Caco-2 (cell line): ENCODE measurements at regions not wholly inside any gene's neighbourhood (a gene's known extent, or its start where the extent isn't known, plus 50 kb on each side); places are given as distances from the start of the nearest gene placed in this dataset.

Experiments used
- BruUV-seq: library from RNA; stranded (reverse); fragments of 400-500 nt; replicated peaks from 2 replicates; lab custom pipeline; 2021; lab: Mats Ljungman, UMichigan
- CTCF ChIA-PET: fragments of 300-600 bp; sonication (Branson Sonifier 250); formaldehyde crosslinking; loops from one replicate; lab custom pipeline; 2022; ENCODE audit warnings: antibody characterized with exemption; lab: Charles Lee
- POLR2A ChIA-PET: fragments of 300-600 bp; sonication (Branson Sonifier 250); formaldehyde crosslinking; loops from one replicate; lab custom pipeline; 2022; ENCODE audit warnings: antibody characterized with exemption; lab: Charles Lee
- DNase-seq, 2 experiments: peaks; one replicate each; pipeline versions ENCODE4 v3.0.0 to v3.0.0-alpha.2; 2020 to 2022
- H3K27me3 ChIP-seq: replicated peaks from 2 replicates; pipeline ENCODE4 v1.6.0; 2011; ENCODE audit warnings: low read length; ENCODE audit not compliant: control insufficient read depth, insufficient read depth
- H3K36me3 ChIP-seq: 2 replicates; pipeline ENCODE4 v1.5.1; 2011; ENCODE audit warnings: low read length; ENCODE audit not compliant: control insufficient read depth, insufficient read depth
- H3K4me1 ChIP-seq: fragments of 250-450 bp; sonication (Bioruptor Pico); 2 replicates; pipeline ENCODE4 v1.5.1; 2020; ENCODE audit warnings: mild to moderate bottlenecking
- H3K4me3 ChIP-seq: 2 replicates; pipeline ENCODE4 v1.5.1; 2011; ENCODE audit warnings: low read depth, mild to moderate bottlenecking, control low read depth, low read length
- H3K9me3 ChIP-seq: fragments of 250-450 bp; sonication (Bioruptor Pico); 2 replicates; pipeline ENCODE4 v1.5.1; 2020; ENCODE audit warnings: mild to moderate bottlenecking, moderate library complexity
- H3K27ac Mint-ChIP-seq: one replicate; pipeline ENCODE4 v1.8.0; 2022; ENCODE audit warnings: mixed read lengths; ENCODE audit not compliant: unreplicated experiment
- H3K27me3 Mint-ChIP-seq: one replicate; pipeline ENCODE4 v1.8.0; 2022; ENCODE audit warnings: mixed read lengths; ENCODE audit not compliant: insufficient read depth, unreplicated experiment
- H3K36me3 Mint-ChIP-seq: one replicate; pipeline ENCODE4 v1.8.0; 2022; ENCODE audit warnings: mild to moderate bottlenecking, mixed read lengths; ENCODE audit not compliant: insufficient read depth, unreplicated experiment
- H3K4me1 Mint-ChIP-seq: one replicate; pipeline ENCODE4 v1.8.0; 2022; ENCODE audit warnings: low read depth, mixed read lengths; ENCODE audit not compliant: unreplicated experiment
- H3K4me3 Mint-ChIP-seq: one replicate; pipeline ENCODE4 v1.8.0; 2022; ENCODE audit warnings: mild to moderate bottlenecking, moderate library complexity, mixed read lengths; ENCODE audit not compliant: unreplicated experiment
- H3K9me3 Mint-ChIP-seq: one replicate; pipeline ENCODE4 v1.8.0; 2022; ENCODE audit warnings: mixed read lengths; ENCODE audit not compliant: unreplicated experiment
- intact Hi-C: fragments of 100-400 bp; cut with micrococcal nuclease; formaldehyde crosslinking; loops from one replicate; pipeline ENCODE4 v1.10.0; 2022; ENCODE audit not compliant: unreplicated experiment
- TF ChIP-seq, protein P1 (sequence below), 2 experiments: fragments of 200-600 bp in 1 of 2; IDR thresholded peaks; 1 replicate in 1 of 2; 2 replicates in 1 of 2; pipeline versions ENCODE4 v1.5.1 to v1.8.0; 2011 to 2022; ENCODE audit warnings: antibody characterized with exemption in 1 of 2, control low read depth in 1 of 2, inconsistent platforms in 1 of 2, low read depth in 1 of 2, low read length in 1 of 2, mild to moderate bottlenecking in 1 of 2, moderate library complexity in 1 of 2; ENCODE audit not compliant: insufficient read depth in 1 of 2, severe bottlenecking in 1 of 2, unreplicated experiment in 1 of 2

DNA sequence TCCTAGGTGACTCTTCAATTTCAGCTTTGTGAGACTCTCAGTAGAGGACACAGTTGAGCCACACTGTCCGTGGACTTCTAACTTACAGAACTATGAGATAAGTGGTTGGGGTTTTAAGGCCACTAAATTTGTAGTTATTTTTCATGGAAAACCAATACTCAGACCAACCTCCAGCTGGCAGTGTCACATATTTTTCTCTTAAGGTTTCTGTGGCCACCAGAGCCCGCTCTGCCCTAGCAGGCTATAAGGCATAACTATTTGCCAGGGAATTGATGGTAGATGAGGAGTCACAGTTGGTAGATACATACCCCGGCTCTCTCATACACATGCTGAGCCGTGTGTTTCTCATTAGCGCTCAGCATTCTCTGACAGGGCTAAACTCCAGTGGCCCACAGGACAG is 336.8 kb upstream of the MON1B start:
- no TSS peak for BruUV-seq
- H3K4me1 Mint-ChIP-seq: no peaks in the 10 kb centered on the region
- H3K36me3 Mint-ChIP-seq: no peaks in the 10 kb centered on the region
- TF ChIP-seq, protein P1, sequence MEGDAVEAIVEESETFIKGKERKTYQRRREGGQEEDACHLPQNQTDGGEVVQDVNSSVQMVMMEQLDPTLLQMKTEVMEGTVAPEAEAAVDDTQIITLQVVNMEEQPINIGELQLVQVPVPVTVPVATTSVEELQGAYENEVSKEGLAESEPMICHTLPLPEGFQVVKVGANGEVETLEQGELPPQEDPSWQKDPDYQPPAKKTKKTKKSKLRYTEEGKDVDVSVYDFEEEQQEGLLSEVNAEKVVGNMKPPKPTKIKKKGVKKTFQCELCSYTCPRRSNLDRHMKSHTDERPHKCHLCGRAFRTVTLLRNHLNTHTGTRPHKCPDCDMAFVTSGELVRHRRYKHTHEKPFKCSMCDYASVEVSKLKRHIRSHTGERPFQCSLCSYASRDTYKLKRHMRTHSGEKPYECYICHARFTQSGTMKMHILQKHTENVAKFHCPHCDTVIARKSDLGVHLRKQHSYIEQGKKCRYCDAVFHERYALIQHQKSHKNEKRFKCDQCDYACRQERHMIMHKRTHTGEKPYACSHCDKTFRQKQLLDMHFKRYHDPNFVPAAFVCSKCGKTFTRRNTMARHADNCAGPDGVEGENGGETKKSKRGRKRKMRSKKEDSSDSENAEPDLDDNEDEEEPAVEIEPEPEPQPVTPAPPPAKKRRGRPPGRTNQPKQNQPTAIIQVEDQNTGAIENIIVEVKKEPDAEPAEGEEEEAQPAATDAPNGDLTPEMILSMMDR (IDR thresholded peaks at IDR 0.05; ENCODE audit: insufficient read depth in 1 of 2, low read depth in 1 of 2, low read length in 1 of 2, severe bottlenecking in 1 of 2, unreplicated experiment in 1 of 2): peak; percentile 31 to 71
- peak in 1 of 2 experiments; percentile 5 for DNase-seq
- Histone ChIP-seq H3K4me1 (no peaks in the 10 kb centered on the region), H3K9me3 (no peaks in the 10 kb centered on the region), H3K36me3 (no peaks in the 10 kb centered on the region), H3K27me3 (no peaks in the 10 kb centered on the region), H3K4me3 (no peak overlapping the region)
- POLR2A ChIA-PET: no interaction called here
- no peak overlapping the region for H3K4me3 Mint-ChIP-seq
- no peaks in the 10 kb centered on the region for H3K9me3 Mint-ChIP-seq
- intact Hi-C loops: loop anchor here (1.0 kb wide), 1 partner anchor 317 kb away; no protein-coding TSS in a partner anchor
- CTCF ChIA-PET: no interaction called here
- H3K27ac Mint-ChIP-seq: no peak overlapping the region
- peaks cover 3% of the 10 kb centered on the region for H3K27me3 Mint-ChIP-seq

DNA sequence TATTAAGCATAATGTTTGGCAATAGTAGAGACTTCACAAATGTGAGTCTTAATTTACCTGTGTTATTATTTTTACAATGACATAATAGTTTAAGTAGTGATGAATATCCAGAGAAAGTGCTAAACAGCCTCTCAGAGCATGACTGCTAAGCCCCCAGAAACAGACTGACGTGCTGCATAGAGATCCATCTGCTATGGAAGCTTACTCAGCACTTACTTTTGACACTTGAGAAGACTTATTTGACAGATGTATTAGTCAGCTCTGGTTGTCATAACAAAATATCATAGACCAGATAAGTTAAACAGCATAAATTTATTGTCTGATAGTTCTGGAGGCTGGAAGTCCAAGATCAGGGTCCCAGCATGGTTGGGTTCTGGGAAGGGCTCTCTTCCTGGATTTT is 334.9 kb upstream of the MON1B start:
- Histone ChIP-seq H3K9me3 (no peaks in the 10 kb centered on the region), H3K4me3 (no peak overlapping the region), H3K4me1 (no peaks in the 10 kb centered on the region), H3K36me3 (no peaks in the 10 kb centered on the region), H3K27me3 (no peaks in the 10 kb centered on the region)
- no TSS peak for BruUV-seq
- Mint-ChIP-seq H3K4me3 (no peak overlapping the region), H3K27me3 (peaks cover 10% of the 10 kb centered on the region), H3K9me3 (no peaks in the 10 kb centered on the region), H3K36me3 (no peaks in the 10 kb centered on the region), H3K27ac (no peak overlapping the region), H3K4me1 (no peaks in the 10 kb centered on the region)
- intact Hi-C loops: no loop called here
- no peak for DNase-seq
- TF ChIP-seq, protein P1 (IDR thresholded peaks at IDR 0.05; ENCODE audit: insufficient read depth in 1 of 2, low read depth in 1 of 2, low read length in 1 of 2, severe bottlenecking in 1 of 2, unreplicated experiment in 1 of 2): no peak
- CTCF ChIA-PET: no interaction called here
- POLR2A ChIA-PET: no interaction called here

DNA sequence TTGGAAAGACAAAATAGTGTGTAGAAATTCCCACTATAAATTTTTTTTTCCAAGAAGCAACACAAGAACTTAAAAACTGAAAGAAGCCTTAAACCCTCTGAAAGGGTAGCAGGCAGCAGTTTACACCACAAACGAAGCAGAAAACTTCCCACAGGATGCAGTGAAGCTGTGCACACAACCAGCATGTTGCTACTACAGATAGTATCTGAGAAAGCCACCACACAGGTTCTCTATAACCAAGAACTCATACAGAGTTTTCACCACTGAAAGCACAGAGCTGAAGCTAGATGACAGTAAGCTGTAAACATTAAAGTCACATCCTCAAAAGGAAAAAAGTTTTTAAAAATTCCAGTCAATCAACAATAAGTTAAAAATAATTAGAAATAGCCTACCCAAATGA is 333.6 kb upstream of the MON1B start:
- no TSS peak for BruUV-seq
- intact Hi-C loops: no loop called here

More for the DNA sequence above, 333.6 kb upstream of the MON1B start:
- no peaks in the 10 kb centered on the region for H3K9me3 ChIP-seq
- Mint-ChIP-seq H3K27me3 (peaks cover 14% of the 10 kb centered on the region), H3K4me3 (no peak overlapping the region), H3K9me3 (no peaks in the 10 kb centered on the region), H3K36me3 (no peaks in the 10 kb centered on the region), H3K4me1 (no peaks in the 10 kb centered on the region), H3K27ac (no peak overlapping the region)
- no peaks in the 10 kb centered on the region for H3K4me1 ChIP-seq
- TF ChIP-seq, protein P1 (IDR thresholded peaks at IDR 0.05; ENCODE audit: insufficient read depth in 1 of 2, low read depth in 1 of 2, low read length in 1 of 2, severe bottlenecking in 1 of 2, unreplicated experiment in 1 of 2): no peak
- CTCF ChIA-PET: no interaction called here
- DNase-seq: no peak
- POLR2A ChIA-PET: no interaction called here
- no peaks in the 10 kb centered on the region for H3K36me3 ChIP-seq
- H3K4me3 ChIP-seq: no peak overlapping the region
- no peaks in the 10 kb centered on the region for H3K27me3 ChIP-seq
